ENCODE measurements at regions not wholly inside any gene's neighbourhood (a gene's known extent, or its start where the extent isn't known, plus 50 kb on each side); places are given as distances from the start of the nearest gene placed in this dataset.

DNA sequence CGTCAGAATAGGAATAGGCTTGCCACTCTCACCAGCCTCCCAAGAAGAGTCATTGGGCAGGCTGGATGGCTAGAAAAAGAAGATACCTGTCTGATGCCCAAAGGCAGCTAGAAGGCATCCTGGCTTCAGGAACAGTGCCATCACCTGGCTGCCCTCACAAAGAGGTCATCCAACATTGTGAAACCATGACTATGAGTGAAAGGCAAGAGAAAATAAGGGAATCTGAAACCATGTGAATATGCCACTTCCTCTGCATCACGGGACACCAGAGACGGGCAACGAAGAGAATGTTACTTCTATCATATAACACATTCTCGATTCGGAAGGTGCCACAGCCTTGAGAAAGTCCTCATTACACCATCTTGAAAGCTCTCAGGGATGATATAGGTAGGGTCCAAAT, 182.0 kb downstream of the DAD1 start:
- no peaks in the 10 kb centered on the region for H3K36me3 ChIP-seq (ENCODE audit: insufficient read depth, low read length)
- no peaks in the 10 kb centered on the region for H3F3A ChIP-seq (ENCODE audit: low read depth)
- H3K4me3 ChIP-seq (ENCODE audit: low read length, poor library complexity, severe bottlenecking) = no peak overlapping the region
- no peaks in the 10 kb centered on the region for H3K9me3 ChIP-seq (ENCODE audit: insufficient read depth, low read depth, low read length)
- H3K9me2 ChIP-seq (replicated peaks; ENCODE audit: low read depth, low read length) = no peaks in the 10 kb centered on the region
- no peaks in the 10 kb centered on the region for H3K79me2 ChIP-seq (ENCODE audit: insufficient read depth, low read length)
- no peaks in the 10 kb centered on the region for H4K20me1 ChIP-seq (ENCODE audit: insufficient read depth, low read length, poor library complexity, severe bottlenecking)
- no peaks in the 10 kb centered on the region for H3K27me3 ChIP-seq (ENCODE audit: insufficient read depth, low read length, poor library complexity, severe bottlenecking)
- peaks cover 8% of the 10 kb centered on the region for H3K4me1 ChIP-seq (ENCODE audit: insufficient read depth, low read length, poor library complexity, severe bottlenecking)
- no peak overlapping the region for H3K9ac ChIP-seq (ENCODE audit: low read depth, low read length, poor library complexity, severe bottlenecking)
- H3K4me2 ChIP-seq (ENCODE audit: low read depth, low read length, poor library complexity, severe bottlenecking) = no peak overlapping the region
- TF ChIP-seq EZH2phosphoT487 (IDR thresholded peaks at IDR 0.05; ENCODE audit: borderline replicate concordance) (no peak), CTCF (conservative IDR thresholded peaks at IDR 0.05; ENCODE audit: low read length) (no peak)
- no peak overlapping the region for H2AFZ ChIP-seq (ENCODE audit: low read length)

GRCh38 chr14:22405201-22405600, 183.8 kb downstream of the DAD1 start:
- no peaks in the 10 kb centered on the region for H3K9me3 ChIP-seq (ENCODE audit: insufficient read depth, low read depth, low read length)
- no peak overlapping the region for H2AFZ ChIP-seq (ENCODE audit: low read length)
- no peaks in the 10 kb centered on the region for H3K27me3 ChIP-seq (ENCODE audit: insufficient read depth, low read length, poor library complexity, severe bottlenecking)
- H3F3A ChIP-seq (ENCODE audit: low read depth) = no peaks in the 10 kb centered on the region
- peaks cover 11% of the 10 kb centered on the region for H3K4me1 ChIP-seq (ENCODE audit: insufficient read depth, low read length, poor library complexity, severe bottlenecking)
- no peaks in the 10 kb centered on the region for H4K20me1 ChIP-seq (ENCODE audit: insufficient read depth, low read length, poor library complexity, severe bottlenecking)
- H3K9me2 ChIP-seq (replicated peaks; ENCODE audit: low read depth, low read length) = no peaks in the 10 kb centered on the region
- no peak overlapping the region for H3K9ac ChIP-seq (ENCODE audit: low read depth, low read length, poor library complexity, severe bottlenecking)
- TF ChIP-seq CTCF (conservative IDR thresholded peaks at IDR 0.05; ENCODE audit: low read length) (no peak), EZH2phosphoT487 (IDR thresholded peaks at IDR 0.05; ENCODE audit: borderline replicate concordance) (no peak)
- no peaks in the 10 kb centered on the region for H3K79me2 ChIP-seq (ENCODE audit: insufficient read depth, low read length)
- no peak overlapping the region for H3K4me3 ChIP-seq (ENCODE audit: low read length, poor library complexity, severe bottlenecking)
- H3K4me2 ChIP-seq (ENCODE audit: low read depth, low read length, poor library complexity, severe bottlenecking) = no peak overlapping the region
- no peaks in the 10 kb centered on the region for H3K36me3 ChIP-seq (ENCODE audit: insufficient read depth, low read length)

DNA sequence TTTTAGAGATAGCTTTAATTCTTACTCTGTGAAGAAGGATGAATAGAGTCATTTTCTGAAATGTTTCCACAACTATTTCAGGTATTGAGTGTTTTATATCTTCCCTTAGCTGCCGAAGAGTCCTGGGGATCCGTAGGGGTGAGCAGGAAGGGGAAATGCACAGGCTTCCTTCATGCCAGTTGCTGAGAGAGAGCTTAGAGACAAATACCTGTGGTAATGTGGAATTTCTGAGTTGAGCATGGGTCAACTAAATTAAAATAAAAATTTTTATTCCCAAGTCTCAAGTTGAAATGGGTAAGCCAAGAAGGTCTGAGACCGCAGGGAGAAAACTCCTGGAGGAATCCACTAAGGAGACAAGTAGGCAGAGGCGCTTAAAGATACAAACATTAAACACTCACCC, 185.7 kb downstream of the DAD1 start:
- Histone ChIP-seq H3K4me2 (ENCODE audit: low read depth, low read length, poor library complexity, severe bottlenecking) (no peak overlapping the region), H3K4me1 (ENCODE audit: insufficient read depth, low read length, poor library complexity, severe bottlenecking) (peaks cover 25% of the 10 kb centered on the region), H3K79me2 (ENCODE audit: insufficient read depth, low read length) (no peaks in the 10 kb centered on the region), H3K9ac (ENCODE audit: low read depth, low read length, poor library complexity, severe bottlenecking) (no peak overlapping the region), H3K36me3 (ENCODE audit: insufficient read depth, low read length) (no peaks in the 10 kb centered on the region), H3K9me3 (ENCODE audit: insufficient read depth, low read depth, low read length) (no peaks in the 10 kb centered on the region), H3K9me2 (replicated peaks; ENCODE audit: low read depth, low read length) (no peaks in the 10 kb centered on the region), H4K20me1 (ENCODE audit: insufficient read depth, low read length, poor library complexity, severe bottlenecking) (no peaks in the 10 kb centered on the region), H3F3A (ENCODE audit: low read depth) (no peaks in the 10 kb centered on the region), H3K4me3 (ENCODE audit: low read length, poor library complexity, severe bottlenecking) (no peak overlapping the region), H3K27me3 (ENCODE audit: insufficient read depth, low read length, poor library complexity, severe bottlenecking) (no peaks in the 10 kb centered on the region), H2AFZ (ENCODE audit: low read length) (no peak overlapping the region)
- TF ChIP-seq CTCF (conservative IDR thresholded peaks at IDR 0.05; ENCODE audit: low read length) (no peak), EZH2phosphoT487 (IDR thresholded peaks at IDR 0.05; ENCODE audit: borderline replicate concordance) (no peak)

Measured in Loucy (cell line).